HepG2 (cell line): ENCODE measurements at regions not wholly inside any gene's neighbourhood (a gene's known extent, or its start where the extent isn't known, plus 50 kb on each side); places are given as distances from the start of the nearest gene placed in this dataset.

ENCODE experiments used
- ATAC-seq: fragments of 200-7000 bp; cut with Tn5 transposase; 3 replicates; pipeline ENCODE4 v1.9.1; 2020; ENCODE audit warnings: mild to moderate bottlenecking, moderate library complexity
- BruUV-seq: library from RNA; stranded (reverse); fragments of 400-500 nt; replicated peaks from 2 replicates; lab custom pipeline; 2021; lab: Mats Ljungman, UMichigan
- CTCF ChIA-PET: fragments of 300-600 bp; formaldehyde crosslinking; extraction: SDS; loops from one replicate; lab custom pipeline; 2021; ENCODE audit warnings: low total read pairs, inconsistent platforms, low intra/inter-chr PET ratio; lab: Yijun Ruan, JAX
- POLR2A ChIA-PET: fragments of 350-600 bp; sonication (Branson Sonifier 250); formaldehyde crosslinking; loops from one replicate; lab custom pipeline; 2020; ENCODE audit warnings: antibody characterized with exemption, inconsistent platforms; lab: Yijun Ruan, JAX
- DNase-seq: peaks from one replicate; pipeline ENCODE4 v3.0.0-alpha.2; 2015; ENCODE audit warnings: low spot score
- FAIRE-seq: peaks from 3 replicates; lab custom pipeline; 2011; peaks lifted over from hg19 to GRCh38; lab: Jason Lieb, UNC
- H2AFZ ChIP-seq: one replicate; pipeline ENCODE4 v1.6.1; 2011; ENCODE audit warnings: low read length, inconsistent platforms
- H3K27ac ChIP-seq: fragments of 300-600 bp; 3 replicates; pipeline ENCODE4 v1.8.0; 2011; ENCODE audit warnings: mixed run types, mild to moderate bottlenecking, mixed read lengths, low read length, inconsistent platforms; ENCODE audit not compliant: insufficient read depth; ENCODE audit errors: extremely low read length
- H3K27me3 ChIP-seq, 2 experiments: fragments of 200-600 bp in 1 of 2; 2 replicates in 1 of 2; 3 replicates in 1 of 2; pipeline versions ENCODE4 v1.6.0 to v1.8.0; 2011; ENCODE audit warnings: low read length in 2 of 2, mild to moderate bottlenecking in 2 of 2, moderate library complexity in 2 of 2, inconsistent platforms in 1 of 2; ENCODE audit not compliant: insufficient read depth in 2 of 2, control insufficient read depth in 1 of 2
- H3K36me3 ChIP-seq, 2 experiments: fragments of 200-600 bp in 1 of 2; replicated peaks in 1 of 2; 2 replicates in 1 of 2; 3 replicates in 1 of 2; pipeline versions ENCODE4 v1.5.1 to v1.8.0; 2011; ENCODE audit warnings: low read length in 2 of 2, inconsistent platforms in 1 of 2; ENCODE audit not compliant: insufficient read depth in 2 of 2, control insufficient read depth in 1 of 2
- H3K4me1 ChIP-seq: 2 replicates; pipeline ENCODE4 v1.5.1; 2012; ENCODE audit warnings: low read length, inconsistent platforms; ENCODE audit not compliant: insufficient read depth
- H3K4me2 ChIP-seq: 2 replicates; pipeline ENCODE4 v1.6.0; 2011; ENCODE audit warnings: low read depth, low read length, inconsistent platforms
- H3K4me3 ChIP-seq, 3 experiments: fragments of 200-600 bp in 1 of 3; sonication (generic), shearing (Covaris generic) in 1 of 3; replicated peaks in 1 of 3; 2 replicates each; pipeline ENCODE4 v1.5.1; 2011 to 2016; ENCODE audit warnings: low read length in 3 of 3, inconsistent platforms in 2 of 3, low read depth in 2 of 3, mild to moderate bottlenecking in 2 of 3, control low read depth in 1 of 3, mixed read lengths in 1 of 3; ENCODE audit not compliant: insufficient read depth in 1 of 3
- H3K79me2 ChIP-seq: one replicate; pipeline ENCODE4 v1.6.1; 2011; ENCODE audit warnings: low read length, inconsistent platforms; ENCODE audit not compliant: insufficient read depth
- H3K9ac ChIP-seq: 2 replicates; pipeline ENCODE4 v1.6.0; 2011; ENCODE audit warnings: mild to moderate bottlenecking, low read depth, low read length, inconsistent platforms; ENCODE audit not compliant: insufficient read depth
- H3K9me3 ChIP-seq: 2 replicates; pipeline ENCODE4 v1.5.1; 2012; ENCODE audit warnings: mild to moderate bottlenecking, low read length
- H4K20me1 ChIP-seq: 2 replicates; pipeline ENCODE4 v1.6.0; 2011; ENCODE audit warnings: inconsistent platforms, mild to moderate bottlenecking, low read length, moderate library complexity; ENCODE audit not compliant: insufficient read depth
- ARID3A ChIP-seq: IDR thresholded peaks from 2 replicates; pipeline ENCODE4 v1.6.1; 2012; ENCODE audit warnings: low read depth, low read length, improper control_type of control experiment
- FOXC1 ChIP-seq: sonication (generic); formaldehyde crosslinking; IDR thresholded peaks from 2 replicates; pipeline ENCODE4 v1.8.0; 2022; ENCODE audit warnings: mild to moderate bottlenecking, missing genetic modification reagents, borderline replicate concordance
- GTF2F1 ChIP-seq: fragments of 150-350 bp; IDR thresholded peaks from 2 replicates; pipeline ENCODE4 v1.6.1; 2014; ENCODE audit warnings: low read length
- JUN ChIP-seq: sonication (generic); formaldehyde crosslinking; IDR thresholded peaks from 2 replicates; pipeline ENCODE4 v1.4.0; 2020; ENCODE audit warnings: mild to moderate bottlenecking, missing genetic modification reagents
- KAT8 ChIP-seq: IDR thresholded peaks from 2 replicates; pipeline ENCODE4 v1.6.1; 2016; ENCODE audit warnings: missing genetic modification reagents, missing compliant biosample characterization
- KDM5A ChIP-seq: fragments of 200-600 bp; sonication (generic); IDR thresholded peaks from 2 replicates; pipeline ENCODE4 v1.7.0; 2018; ENCODE audit warnings: antibody characterized with exemption, mild to moderate bottlenecking, low read length, borderline replicate concordance
- LRRFIP1 ChIP-seq: sonication (generic); formaldehyde crosslinking; conservative IDR thresholded peaks from 2 replicates; pipeline ENCODE4 v1.4.0; 2020; ENCODE audit warnings: missing genetic modification reagents
- MIXL1 ChIP-seq: IDR thresholded peaks from 2 replicates; pipeline ENCODE4 v1.6.1; 2016
- MYNN ChIP-seq: sonication (generic); formaldehyde crosslinking; IDR thresholded peaks from 2 replicates; pipeline ENCODE4 v1.4.0; 2020; ENCODE audit warnings: mild to moderate bottlenecking, low read depth, missing genetic modification reagents
- NRL ChIP-seq: sonication (generic); formaldehyde crosslinking; IDR thresholded peaks from 2 replicates; pipeline ENCODE4 v1.5.0; 2020; ENCODE audit warnings: missing genetic modification reagents, mild to moderate bottlenecking, moderate library complexity, borderline replicate concordance
- PREB ChIP-seq: sonication (generic); formaldehyde crosslinking; IDR thresholded peaks from 2 replicates; pipeline ENCODE4 v1.4.0; 2020; ENCODE audit warnings: missing genetic modification reagents
- RBFOX2 ChIP-seq: fragments of 200-400 bp; formaldehyde crosslinking; IDR thresholded peaks from 2 replicates; pipeline ENCODE4 v1.6.1; 2017; ENCODE audit warnings: low read depth, mild to moderate bottlenecking, low read length
- RXRA ChIP-seq: sonication (generic); formaldehyde crosslinking; IDR thresholded peaks from 2 replicates; pipeline ENCODE4 v1.5.1; 2020; ENCODE audit warnings: missing genetic modification reagents
- SP4 ChIP-seq: sonication (generic); formaldehyde crosslinking; IDR thresholded peaks from 2 replicates; pipeline ENCODE4 v1.8.1; 2023; ENCODE audit warnings: mild to moderate bottlenecking, missing genetic modification reagents
- SUZ12 ChIP-seq: fragments of 150-350 bp; IDR thresholded peaks from 2 replicates; pipeline ENCODE4 v1.6.1; 2014; ENCODE audit warnings: low read depth, low read length
- ZFP36L1 ChIP-seq: sonication (generic); formaldehyde crosslinking; IDR thresholded peaks from 2 replicates; pipeline ENCODE4 v1.8.0; 2022; ENCODE audit warnings: mild to moderate bottlenecking, missing genetic modification reagents, moderate library complexity
- ZFP36L2 ChIP-seq: sonication (generic); formaldehyde crosslinking; IDR thresholded peaks from 2 replicates; pipeline ENCODE4 v1.4.0; 2020; ENCODE audit warnings: missing genetic modification reagents
- ZMYM4 ChIP-seq: sonication (generic); formaldehyde crosslinking; IDR thresholded peaks from 2 replicates; pipeline ENCODE4 v1.8.1; 2023; ENCODE audit warnings: mild to moderate bottlenecking, missing genetic modification reagents
- ZNF572 ChIP-seq: sonication (generic); formaldehyde crosslinking; IDR thresholded peaks from 2 replicates; pipeline ENCODE4 v1.5.1; 2020; ENCODE audit warnings: mild to moderate bottlenecking, missing genetic modification reagents
- WGBS: methylation state at CpG from one replicate; pipeline ENCODE4 v1.1.6; 2017; ENCODE audit warnings: low lambda C conversion rate; 5-methylcytosine and 5-hydroxymethylcytosine counted together
- in situ Hi-C: cut with HindIII; loops from 2 replicates; pipeline ENCODE4 v1.10.0; 2017; ENCODE audit warnings: low pct_unique_long_range_greater_than_20kb; ENCODE audit not compliant: extremely low pct_ligation_motif_present
- intact Hi-C: fragments of 100-400 bp; cut with micrococcal nuclease; formaldehyde crosslinking; loops from one replicate; pipeline ENCODE4 v1.10.0; 2022; ENCODE audit not compliant: unreplicated experiment

- H3K79me2 ChIP-seq: no peaks in the 10 kb centered on the region
These were observed 255.6 kb upstream of the ADARB2 start for GRCh38 chr10:1992930-1993329.

More at GRCh38 chr10:1992930-1993329, 255.6 kb upstream of the ADARB2 start:
- Histone ChIP-seq H3K9me3 (no peaks in the 10 kb centered on the region), H3K27ac (no peak overlapping the region), H3K36me3 (no peaks in the 10 kb centered on the region), H4K20me1 (no peaks in the 10 kb centered on the region), H3K9ac (no peak overlapping the region), H3K4me3 (no peak overlapping the region), H3K4me2 (no peak overlapping the region), H3K27me3 (no peaks in the 10 kb centered on the region), H3K4me1 (no peaks in the 10 kb centered on the region), H2AFZ (no peak overlapping the region)
- ATAC-seq (no peak), FAIRE-seq (no peak), DNase-seq (no peak)
- TF ChIP-seq FOXC1 (CRISPR knock-in tag): no peak
- no peak for TF ChIP-seq ZFP36L1 (CRISPR knock-in tag)
- no peak for TF ChIP-seq LRRFIP1 (CRISPR knock-in tag)
- no peak for TF ChIP-seq KDM5A
- TF ChIP-seq ZFP36L2: no peak
- TF ChIP-seq MIXL1 (CRISPR knock-in tag): no peak
- no peak for TF ChIP-seq GTF2F1
- TF ChIP-seq KAT8 (CRISPR knock-in tag): no peak
- TF ChIP-seq SP4 (CRISPR knock-in tag): no peak
- TF ChIP-seq ARID3A: no peak
- no peak for TF ChIP-seq RXRA (CRISPR knock-in tag)
- no peak for TF ChIP-seq JUN (CRISPR knock-in tag)
- no peak for TF ChIP-seq MYNN (CRISPR knock-in tag)
- no peak for TF ChIP-seq SUZ12
- TF ChIP-seq ZNF572: no peak
- TF ChIP-seq ZMYM4: no peak
- TF ChIP-seq RBFOX2: no peak
- no peak for TF ChIP-seq NRL
- no peak for TF ChIP-seq PREB (CRISPR knock-in tag)
- in situ Hi-C loops (no loop called here), intact Hi-C loops (no loop called here)
- 55% methylated on average over 10 of the region's 10 CpGs for WGBS
- POLR2A ChIA-PET: no interaction called here
- no TSS peak for BruUV-seq
- CTCF ChIA-PET: no interaction called here
